ENCODE measurements at regions not wholly inside any gene's neighbourhood (a gene's known extent, or its start where the extent isn't known, plus 50 kb on each side); places are given as distances from the start of the nearest gene placed in this dataset.

DNA sequence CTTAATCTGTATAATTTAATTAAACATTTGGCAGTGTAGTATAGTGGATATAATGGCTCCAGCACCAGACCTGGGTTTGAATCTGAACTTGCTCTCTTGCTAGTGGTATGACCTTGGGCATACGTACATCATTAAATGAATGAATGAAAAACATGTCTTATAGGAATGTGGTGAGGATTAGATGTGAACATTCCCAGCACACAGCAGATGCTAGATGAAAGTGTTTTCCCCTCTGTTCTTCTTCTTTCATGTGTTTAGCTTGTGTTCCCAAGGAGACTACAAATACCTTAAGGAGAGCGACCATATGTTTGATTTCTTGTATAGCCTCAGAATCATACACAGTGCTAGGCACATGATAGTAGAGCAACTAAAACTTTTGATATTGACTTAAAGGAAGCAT is 56.5 kb downstream of the CT47B1 start:
- DNase-seq (ENCODE audit: low spot score) (no peak), ATAC-seq (ENCODE audit: low FRiP score) (no peak)
- TF ChIP-seq CTCF (IDR thresholded peaks at IDR 0.05) = no peak

- no peak for ATAC-seq (ENCODE audit: low FRiP score)
- no peak for DNase-seq (ENCODE audit: low spot score)
- TF ChIP-seq CTCF (IDR thresholded peaks at IDR 0.05) = no peak
Measured at GRCh38 chrX:120813982-120814381, 61.7 kb downstream of the CT47B1 start.

- ATAC-seq (ENCODE audit: low FRiP score) (no peak), DNase-seq (ENCODE audit: low spot score) (no peak)
- no peak for TF ChIP-seq CTCF (IDR thresholded peaks at IDR 0.05)
Measured at GRCh38 chrX:120801426-120801825, 74.2 kb downstream of the CT47B1 start.

DNA sequence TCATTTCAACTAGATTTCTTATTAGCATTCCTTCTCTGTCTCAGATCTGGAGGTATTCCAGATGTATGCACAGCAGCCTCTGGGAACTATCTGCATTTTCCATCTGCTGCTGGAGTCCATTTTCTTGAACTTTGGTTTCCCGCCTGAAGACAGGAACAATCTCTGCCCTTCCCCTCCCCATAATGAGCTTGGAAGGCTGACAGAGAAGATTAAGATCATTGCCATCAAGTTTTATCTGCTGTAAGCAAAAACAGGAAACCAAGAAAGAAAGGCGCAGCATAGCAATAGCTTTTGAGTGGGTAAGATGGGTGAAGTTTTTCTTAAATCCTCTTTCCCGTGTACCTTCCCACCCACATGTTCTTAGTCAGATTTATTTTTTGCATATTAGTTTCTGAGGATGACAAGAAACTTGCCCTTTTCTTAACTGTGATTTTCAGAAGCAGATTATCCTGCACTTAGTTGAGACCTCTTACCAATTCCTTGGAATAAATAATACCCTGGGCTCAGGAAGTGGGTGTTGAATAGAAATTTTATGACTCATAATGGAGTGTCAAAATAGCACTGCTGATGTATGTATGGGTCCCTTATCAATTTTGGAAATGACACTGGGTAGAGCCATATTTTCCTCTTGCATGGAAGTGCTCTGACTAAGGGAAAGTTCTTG is 78.3 kb downstream of the CT47B1 start:
- DNase-seq (ENCODE audit: low spot score) (no peak), ATAC-seq (ENCODE audit: low FRiP score) (no peak)
- no peak for TF ChIP-seq CTCF (IDR thresholded peaks at IDR 0.05)

GRCh38 chrX:120795301-120795700 is 80.4 kb downstream of the CT47B1 start:
- DNase-seq (ENCODE audit: low spot score) = no peak
- no peak for ATAC-seq (ENCODE audit: low FRiP score)
- no peak for TF ChIP-seq CTCF (IDR thresholded peaks at IDR 0.05)

GRCh38 chrX:120794525-120794975 is 81.1 kb downstream of the CT47B1 start:
- no peak for TF ChIP-seq CTCF (IDR thresholded peaks at IDR 0.05)
- ATAC-seq (ENCODE audit: low FRiP score) = no peak
- DNase-seq (ENCODE audit: low spot score) = no peak

DNA sequence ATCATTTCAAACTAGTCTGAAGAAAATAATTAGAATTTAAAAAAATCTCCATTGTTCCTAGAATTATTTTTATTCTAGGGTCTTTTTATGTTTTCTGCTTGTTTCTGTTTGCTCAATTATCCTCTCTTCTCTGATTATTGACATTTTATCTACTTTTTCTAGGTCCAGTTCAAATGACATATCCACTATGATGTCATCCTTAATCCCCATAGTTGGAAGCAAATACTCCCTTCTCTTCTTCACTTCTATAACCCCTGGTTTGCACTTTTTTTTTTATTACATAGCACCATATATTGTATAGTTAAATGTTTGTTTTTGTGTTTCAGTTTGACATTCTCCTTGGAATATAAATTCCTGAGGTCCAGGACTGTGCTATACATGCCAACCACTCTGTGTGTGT is 82.6 kb downstream of the CT47B1 start:
- TF ChIP-seq CTCF (IDR thresholded peaks at IDR 0.05) = no peak
- no peak for ATAC-seq (ENCODE audit: low FRiP score)
- no peak for DNase-seq (ENCODE audit: low spot score)

Data from omental fat pad (tissue), 3 donors.